ENCODE measurements at regions not wholly inside any gene's neighbourhood (a gene's known extent, or its start where the extent isn't known, plus 50 kb on each side); places are given as distances from the start of the nearest gene placed in this dataset.

DNA sequence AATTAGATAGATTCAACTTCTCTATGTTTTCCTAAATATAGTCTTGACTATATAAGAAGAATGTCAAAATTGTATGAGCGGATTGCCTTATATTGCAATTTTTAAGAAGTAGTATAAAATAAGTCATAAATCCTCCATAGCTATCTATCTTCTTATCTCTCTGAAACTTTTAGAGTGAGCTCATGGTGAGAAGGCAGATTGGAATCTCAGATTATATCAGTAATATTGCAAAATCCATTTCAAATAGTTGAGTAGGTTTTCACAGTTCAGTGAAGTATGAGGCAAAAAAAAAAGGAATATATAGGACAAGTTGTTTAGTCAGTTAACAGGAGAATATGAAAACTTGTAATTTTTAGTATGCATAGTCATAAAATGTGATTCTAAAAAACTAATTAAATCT lies 156.4 kb downstream of the FAM174A start:
- no peaks in the 10 kb centered on the region for H3K36me3 ChIP-seq (ENCODE audit: insufficient read depth, low read length)
- H3K27ac ChIP-seq (ENCODE audit: low read length): no peak overlapping the region
- H3K9me2 ChIP-seq (ENCODE audit: insufficient read depth, low read length): no peaks in the 10 kb centered on the region
- H2AFZ ChIP-seq (ENCODE audit: low read depth, low read length): no peak overlapping the region
- no peaks in the 10 kb centered on the region for H3K27me3 ChIP-seq (ENCODE audit: insufficient read depth, low read depth, low read length)
- H3K9me3 ChIP-seq (ENCODE audit: low read length): no peaks in the 10 kb centered on the region
- TF ChIP-seq EP300 (conservative IDR thresholded peaks at IDR 0.05; ENCODE audit: poor library complexity, severe bottlenecking): no peak
- TF ChIP-seq EZH2 (IDR thresholded peaks at IDR 0.05; ENCODE audit: borderline replicate concordance, insufficient read depth, low read length, poor library complexity, severe bottlenecking): no peak
- TF ChIP-seq TAF1 (IDR thresholded peaks at IDR 0.05; ENCODE audit: low read depth): no peak
- no peak for TF ChIP-seq MXI1 (conservative IDR thresholded peaks at IDR 0.05; ENCODE audit: poor library complexity, severe bottlenecking)
- no peak overlapping the region for H3K9ac ChIP-seq (ENCODE audit: low read length)
- no peaks in the 10 kb centered on the region for H4K20me1 ChIP-seq (ENCODE audit: insufficient read depth)
- no peaks in the 10 kb centered on the region for H3F3A ChIP-seq (ENCODE audit: insufficient read depth, low read length, poor library complexity, severe bottlenecking)
- no peak overlapping the region for H3K4me3 ChIP-seq (ENCODE audit: low read length)
- H3K4me2 ChIP-seq (ENCODE audit: low read length): no peak overlapping the region
- H3K79me2 ChIP-seq (replicated peaks; ENCODE audit: insufficient read depth, low read length): no peaks in the 10 kb centered on the region

DNA sequence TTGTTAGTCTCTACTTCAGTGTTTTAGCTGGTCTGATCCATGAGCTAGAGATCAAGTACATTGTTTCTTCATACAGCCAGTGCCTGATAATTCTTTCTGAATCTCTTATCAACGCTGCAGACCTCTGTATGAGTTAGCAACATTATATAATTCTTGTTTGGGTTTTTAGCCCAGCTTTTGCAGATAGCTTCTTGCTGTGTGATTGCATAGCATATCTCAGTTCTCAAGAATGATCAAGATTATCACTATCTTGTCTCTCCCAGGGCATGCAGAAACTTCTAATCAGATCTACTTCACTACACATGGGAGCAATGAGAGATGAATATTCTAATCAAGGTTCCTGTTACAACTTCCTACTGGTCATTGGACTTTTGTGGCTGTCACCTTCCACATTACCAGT lies 158.3 kb downstream of the FAM174A start:
- no peak overlapping the region for H2AFZ ChIP-seq (ENCODE audit: low read depth, low read length)
- no peaks in the 10 kb centered on the region for H3K27me3 ChIP-seq (ENCODE audit: insufficient read depth, low read depth, low read length)
- no peaks in the 10 kb centered on the region for H3F3A ChIP-seq (ENCODE audit: insufficient read depth, low read length, poor library complexity, severe bottlenecking)
- H3K27ac ChIP-seq (ENCODE audit: low read length): no peak overlapping the region
- H3K9me3 ChIP-seq (ENCODE audit: low read length): no peaks in the 10 kb centered on the region
- H4K20me1 ChIP-seq (ENCODE audit: insufficient read depth): no peaks in the 10 kb centered on the region
- no peak overlapping the region for H3K4me2 ChIP-seq (ENCODE audit: low read length)
- TF ChIP-seq, protein P1, sequence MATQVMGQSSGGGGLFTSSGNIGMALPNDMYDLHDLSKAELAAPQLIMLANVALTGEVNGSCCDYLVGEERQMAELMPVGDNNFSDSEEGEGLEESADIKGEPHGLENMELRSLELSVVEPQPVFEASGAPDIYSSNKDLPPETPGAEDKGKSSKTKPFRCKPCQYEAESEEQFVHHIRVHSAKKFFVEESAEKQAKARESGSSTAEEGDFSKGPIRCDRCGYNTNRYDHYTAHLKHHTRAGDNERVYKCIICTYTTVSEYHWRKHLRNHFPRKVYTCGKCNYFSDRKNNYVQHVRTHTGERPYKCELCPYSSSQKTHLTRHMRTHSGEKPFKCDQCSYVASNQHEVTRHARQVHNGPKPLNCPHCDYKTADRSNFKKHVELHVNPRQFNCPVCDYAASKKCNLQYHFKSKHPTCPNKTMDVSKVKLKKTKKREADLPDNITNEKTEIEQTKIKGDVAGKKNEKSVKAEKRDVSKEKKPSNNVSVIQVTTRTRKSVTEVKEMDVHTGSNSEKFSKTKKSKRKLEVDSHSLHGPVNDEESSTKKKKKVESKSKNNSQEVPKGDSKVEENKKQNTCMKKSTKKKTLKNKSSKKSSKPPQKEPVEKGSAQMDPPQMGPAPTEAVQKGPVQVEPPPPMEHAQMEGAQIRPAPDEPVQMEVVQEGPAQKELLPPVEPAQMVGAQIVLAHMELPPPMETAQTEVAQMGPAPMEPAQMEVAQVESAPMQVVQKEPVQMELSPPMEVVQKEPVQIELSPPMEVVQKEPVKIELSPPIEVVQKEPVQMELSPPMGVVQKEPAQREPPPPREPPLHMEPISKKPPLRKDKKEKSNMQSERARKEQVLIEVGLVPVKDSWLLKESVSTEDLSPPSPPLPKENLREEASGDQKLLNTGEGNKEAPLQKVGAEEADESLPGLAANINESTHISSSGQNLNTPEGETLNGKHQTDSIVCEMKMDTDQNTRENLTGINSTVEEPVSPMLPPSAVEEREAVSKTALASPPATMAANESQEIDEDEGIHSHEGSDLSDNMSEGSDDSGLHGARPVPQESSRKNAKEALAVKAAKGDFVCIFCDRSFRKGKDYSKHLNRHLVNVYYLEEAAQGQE (IDR thresholded peaks at IDR 0.05; ENCODE audit: borderline replicate concordance): no peak
- TF ChIP-seq MXI1 (conservative IDR thresholded peaks at IDR 0.05; ENCODE audit: poor library complexity, severe bottlenecking): no peak
- no peak for TF ChIP-seq SMC3 (conservative IDR thresholded peaks at IDR 0.05; ENCODE audit: poor library complexity)
- no peak for TF ChIP-seq EZH2 (IDR thresholded peaks at IDR 0.05; ENCODE audit: borderline replicate concordance, insufficient read depth, low read length, poor library complexity, severe bottlenecking)
- TF ChIP-seq, protein P2, sequence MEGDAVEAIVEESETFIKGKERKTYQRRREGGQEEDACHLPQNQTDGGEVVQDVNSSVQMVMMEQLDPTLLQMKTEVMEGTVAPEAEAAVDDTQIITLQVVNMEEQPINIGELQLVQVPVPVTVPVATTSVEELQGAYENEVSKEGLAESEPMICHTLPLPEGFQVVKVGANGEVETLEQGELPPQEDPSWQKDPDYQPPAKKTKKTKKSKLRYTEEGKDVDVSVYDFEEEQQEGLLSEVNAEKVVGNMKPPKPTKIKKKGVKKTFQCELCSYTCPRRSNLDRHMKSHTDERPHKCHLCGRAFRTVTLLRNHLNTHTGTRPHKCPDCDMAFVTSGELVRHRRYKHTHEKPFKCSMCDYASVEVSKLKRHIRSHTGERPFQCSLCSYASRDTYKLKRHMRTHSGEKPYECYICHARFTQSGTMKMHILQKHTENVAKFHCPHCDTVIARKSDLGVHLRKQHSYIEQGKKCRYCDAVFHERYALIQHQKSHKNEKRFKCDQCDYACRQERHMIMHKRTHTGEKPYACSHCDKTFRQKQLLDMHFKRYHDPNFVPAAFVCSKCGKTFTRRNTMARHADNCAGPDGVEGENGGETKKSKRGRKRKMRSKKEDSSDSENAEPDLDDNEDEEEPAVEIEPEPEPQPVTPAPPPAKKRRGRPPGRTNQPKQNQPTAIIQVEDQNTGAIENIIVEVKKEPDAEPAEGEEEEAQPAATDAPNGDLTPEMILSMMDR (IDR thresholded peaks at IDR 0.05; ENCODE audit: poor library complexity, severe bottlenecking): no peak
- no peak for TF ChIP-seq TAF1 (IDR thresholded peaks at IDR 0.05; ENCODE audit: low read depth)
- TF ChIP-seq EP300 (conservative IDR thresholded peaks at IDR 0.05; ENCODE audit: poor library complexity, severe bottlenecking): no peak
- no peak for TF ChIP-seq RAD21 (conservative IDR thresholded peaks at IDR 0.05)
- TF ChIP-seq POLR2AphosphoS5 (IDR thresholded peaks at IDR 0.05): no peak
- H3K79me2 ChIP-seq (replicated peaks; ENCODE audit: insufficient read depth, low read length): no peaks in the 10 kb centered on the region
- H3K9me2 ChIP-seq (ENCODE audit: insufficient read depth, low read length): no peaks in the 10 kb centered on the region
- H3K36me3 ChIP-seq (ENCODE audit: insufficient read depth, low read length): no peaks in the 10 kb centered on the region
- H3K4me3 ChIP-seq (ENCODE audit: low read length): no peak overlapping the region
- H3K9ac ChIP-seq (ENCODE audit: low read length): no peak overlapping the region
